ENCODE measurements at regions not wholly inside any gene's neighbourhood (a gene's known extent, or its start where the extent isn't known, plus 50 kb on each side); places are given as distances from the start of the nearest gene placed in this dataset.

DNA sequence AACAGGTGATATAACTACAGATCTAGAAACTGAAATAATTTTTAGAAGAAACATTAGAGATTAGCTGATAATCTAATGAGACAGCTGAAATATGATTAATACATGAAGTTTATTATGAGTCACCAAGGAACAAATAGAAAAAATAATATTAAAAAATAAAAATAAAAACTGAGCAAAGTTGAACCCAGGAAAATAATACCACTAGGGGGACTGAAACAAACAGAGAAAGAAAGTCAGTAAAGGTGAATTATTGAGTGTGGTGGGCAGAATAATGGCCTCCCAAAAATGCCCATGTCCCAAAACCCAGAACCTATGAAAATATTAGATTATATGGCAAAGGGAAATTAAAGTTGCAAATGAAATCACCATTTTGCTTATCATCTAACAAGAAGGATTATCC is 820.7 kb upstream of the INTU start (continued):
- TF ChIP-seq, protein P1, sequence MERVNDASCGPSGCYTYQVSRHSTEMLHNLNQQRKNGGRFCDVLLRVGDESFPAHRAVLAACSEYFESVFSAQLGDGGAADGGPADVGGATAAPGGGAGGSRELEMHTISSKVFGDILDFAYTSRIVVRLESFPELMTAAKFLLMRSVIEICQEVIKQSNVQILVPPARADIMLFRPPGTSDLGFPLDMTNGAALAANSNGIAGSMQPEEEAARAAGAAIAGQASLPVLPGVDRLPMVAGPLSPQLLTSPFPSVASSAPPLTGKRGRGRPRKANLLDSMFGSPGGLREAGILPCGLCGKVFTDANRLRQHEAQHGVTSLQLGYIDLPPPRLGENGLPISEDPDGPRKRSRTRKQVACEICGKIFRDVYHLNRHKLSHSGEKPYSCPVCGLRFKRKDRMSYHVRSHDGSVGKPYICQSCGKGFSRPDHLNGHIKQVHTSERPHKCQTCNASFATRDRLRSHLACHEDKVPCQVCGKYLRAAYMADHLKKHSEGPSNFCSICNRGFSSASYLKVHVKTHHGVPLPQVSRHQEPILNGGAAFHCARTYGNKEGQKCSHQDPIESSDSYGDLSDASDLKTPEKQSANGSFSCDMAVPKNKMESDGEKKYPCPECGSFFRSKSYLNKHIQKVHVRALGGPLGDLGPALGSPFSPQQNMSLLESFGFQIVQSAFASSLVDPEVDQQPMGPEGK (CRISPR knock-in tag; IDR thresholded peaks at IDR 0.05; ENCODE audit: borderline replicate concordance), result no peak
- TF ChIP-seq RARB (CRISPR knock-in tag; IDR thresholded peaks at IDR 0.05), result no peak

DNA sequence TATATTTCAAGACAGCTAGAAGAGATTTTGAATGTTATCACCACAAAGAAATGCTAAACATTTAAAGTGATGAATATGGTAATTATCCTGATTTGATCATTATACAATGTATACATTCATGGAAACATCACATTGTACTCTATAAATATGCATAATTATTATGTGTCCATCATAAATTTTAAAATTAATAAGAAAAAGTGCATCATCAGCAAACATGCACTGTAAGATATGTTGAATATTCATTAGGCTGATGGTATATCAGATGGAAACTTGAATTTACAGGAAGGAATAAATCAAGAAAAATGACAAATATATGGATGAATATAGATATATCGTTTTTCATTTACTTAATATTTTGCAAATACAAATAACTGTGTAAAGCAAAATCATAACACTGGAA is 812.1 kb upstream of the INTU start:
- ATAC-seq, result no peak
- TF ChIP-seq ZC3H10 (CRISPR knock-in tag; IDR thresholded peaks at IDR 0.05), result no peak
- TF ChIP-seq, protein P2, sequence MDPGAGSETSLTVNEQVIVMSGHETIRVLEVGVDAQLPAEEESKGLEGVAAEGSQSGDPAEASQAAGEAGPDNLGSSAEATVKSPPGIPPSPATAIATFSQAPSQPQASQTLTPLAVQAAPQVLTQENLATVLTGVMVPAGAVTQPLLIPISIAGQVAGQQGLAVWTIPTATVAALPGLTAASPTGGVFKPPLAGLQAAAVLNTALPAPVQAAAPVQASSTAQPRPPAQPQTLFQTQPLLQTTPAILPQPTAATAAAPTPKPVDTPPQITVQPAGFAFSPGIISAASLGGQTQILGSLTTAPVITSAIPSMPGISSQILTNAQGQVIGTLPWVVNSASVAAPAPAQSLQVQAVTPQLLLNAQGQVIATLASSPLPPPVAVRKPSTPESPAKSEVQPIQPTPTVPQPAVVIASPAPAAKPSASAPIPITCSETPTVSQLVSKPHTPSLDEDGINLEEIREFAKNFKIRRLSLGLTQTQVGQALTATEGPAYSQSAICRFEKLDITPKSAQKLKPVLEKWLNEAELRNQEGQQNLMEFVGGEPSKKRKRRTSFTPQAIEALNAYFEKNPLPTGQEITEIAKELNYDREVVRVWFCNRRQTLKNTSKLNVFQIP (CRISPR knock-in tag; IDR thresholded peaks at IDR 0.05; ENCODE audit: borderline replicate concordance, low read depth), result no peak
- no peak for TF ChIP-seq RARB (CRISPR knock-in tag; IDR thresholded peaks at IDR 0.05)
- no peak for TF ChIP-seq ZNF565 (CRISPR knock-in tag; conservative IDR thresholded peaks at IDR 0.05; ENCODE audit: low read depth)
- no peak for TF ChIP-seq BACH2 (CRISPR knock-in tag; IDR thresholded peaks at IDR 0.05; ENCODE audit: borderline replicate concordance)
- no peak for TF ChIP-seq SNAI2 (CRISPR knock-in tag; IDR thresholded peaks at IDR 0.05)
- no peak for TF ChIP-seq ESRRG (CRISPR knock-in tag; IDR thresholded peaks at IDR 0.05)
- no peak for TF ChIP-seq ZFP3 (CRISPR knock-in tag; IDR thresholded peaks at IDR 0.05)
- TF ChIP-seq ZFP30 (CRISPR knock-in tag; IDR thresholded peaks at IDR 0.05), result no peak
- TF ChIP-seq ARNTL (CRISPR knock-in tag; IDR thresholded peaks at IDR 0.05; ENCODE audit: borderline replicate concordance, low read depth), result no peak
- TF ChIP-seq TOX (CRISPR knock-in tag; IDR thresholded peaks at IDR 0.05; ENCODE audit: borderline replicate concordance), result no peak
- no peak for TF ChIP-seq TCF4 (CRISPR knock-in tag; IDR thresholded peaks at IDR 0.05; ENCODE audit: borderline replicate concordance)
- TF ChIP-seq ISL1 (CRISPR knock-in tag; IDR thresholded peaks at IDR 0.05), result no peak
- TF ChIP-seq CSDC2 (CRISPR knock-in tag; IDR thresholded peaks at IDR 0.05), result no peak
- no peak for TF ChIP-seq GLIS3 (CRISPR knock-in tag; IDR thresholded peaks at IDR 0.05)

DNA sequence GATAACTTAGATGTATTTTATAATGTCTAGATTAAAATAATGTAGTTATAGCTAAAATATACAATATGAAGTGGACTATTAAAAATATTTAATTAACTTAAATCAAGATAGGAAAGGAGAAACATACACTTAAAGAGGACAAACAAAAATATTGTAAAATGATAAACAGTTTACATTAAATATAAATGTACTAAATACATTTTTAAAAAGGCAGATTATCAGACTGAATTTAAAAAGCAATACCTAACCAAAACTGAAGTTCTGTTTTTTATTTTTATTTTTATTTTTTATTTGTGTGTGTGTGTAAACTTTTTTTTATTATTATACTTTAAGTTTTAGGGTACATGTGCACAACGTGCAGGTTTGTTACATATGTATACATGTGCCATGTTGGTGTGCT is 811.6 kb upstream of the INTU start:
- ATAC-seq, result no peak
- TF ChIP-seq, protein P3, sequence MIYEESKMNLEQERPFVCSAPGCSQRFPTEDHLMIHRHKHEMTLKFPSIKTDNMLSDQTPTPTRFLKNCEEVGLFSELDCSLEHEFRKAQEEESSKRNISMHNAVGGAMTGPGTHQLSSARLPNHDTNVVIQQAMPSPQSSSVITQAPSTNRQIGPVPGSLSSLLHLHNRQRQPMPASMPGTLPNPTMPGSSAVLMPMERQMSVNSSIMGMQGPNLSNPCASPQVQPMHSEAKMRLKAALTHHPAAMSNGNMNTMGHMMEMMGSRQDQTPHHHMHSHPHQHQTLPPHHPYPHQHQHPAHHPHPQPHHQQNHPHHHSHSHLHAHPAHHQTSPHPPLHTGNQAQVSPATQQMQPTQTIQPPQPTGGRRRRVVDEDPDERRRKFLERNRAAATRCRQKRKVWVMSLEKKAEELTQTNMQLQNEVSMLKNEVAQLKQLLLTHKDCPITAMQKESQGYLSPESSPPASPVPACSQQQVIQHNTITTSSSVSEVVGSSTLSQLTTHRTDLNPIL (CRISPR knock-in tag; IDR thresholded peaks at IDR 0.05; ENCODE audit: low read depth), result no peak
- TF ChIP-seq ZFP30 (CRISPR knock-in tag; IDR thresholded peaks at IDR 0.05) (no peak), BACH2 (CRISPR knock-in tag; IDR thresholded peaks at IDR 0.05; ENCODE audit: borderline replicate concordance) (no peak), OSR1 (CRISPR knock-in tag; IDR thresholded peaks at IDR 0.05) (no peak), ARNTL (CRISPR knock-in tag; IDR thresholded peaks at IDR 0.05; ENCODE audit: borderline replicate concordance, low read depth) (no peak), RARB (CRISPR knock-in tag; IDR thresholded peaks at IDR 0.05) (no peak), ZNF565 (CRISPR knock-in tag; conservative IDR thresholded peaks at IDR 0.05; ENCODE audit: low read depth) (no peak), PPARA (CRISPR knock-in tag; IDR thresholded peaks at IDR 0.05; ENCODE audit: borderline replicate concordance) (no peak), ZNF8 (CRISPR knock-in tag; IDR thresholded peaks at IDR 0.05) (no peak), ESRRG (CRISPR knock-in tag; IDR thresholded peaks at IDR 0.05) (no peak), ZC3H10 (CRISPR knock-in tag; IDR thresholded peaks at IDR 0.05) (no peak)
- TF ChIP-seq, protein P4, sequence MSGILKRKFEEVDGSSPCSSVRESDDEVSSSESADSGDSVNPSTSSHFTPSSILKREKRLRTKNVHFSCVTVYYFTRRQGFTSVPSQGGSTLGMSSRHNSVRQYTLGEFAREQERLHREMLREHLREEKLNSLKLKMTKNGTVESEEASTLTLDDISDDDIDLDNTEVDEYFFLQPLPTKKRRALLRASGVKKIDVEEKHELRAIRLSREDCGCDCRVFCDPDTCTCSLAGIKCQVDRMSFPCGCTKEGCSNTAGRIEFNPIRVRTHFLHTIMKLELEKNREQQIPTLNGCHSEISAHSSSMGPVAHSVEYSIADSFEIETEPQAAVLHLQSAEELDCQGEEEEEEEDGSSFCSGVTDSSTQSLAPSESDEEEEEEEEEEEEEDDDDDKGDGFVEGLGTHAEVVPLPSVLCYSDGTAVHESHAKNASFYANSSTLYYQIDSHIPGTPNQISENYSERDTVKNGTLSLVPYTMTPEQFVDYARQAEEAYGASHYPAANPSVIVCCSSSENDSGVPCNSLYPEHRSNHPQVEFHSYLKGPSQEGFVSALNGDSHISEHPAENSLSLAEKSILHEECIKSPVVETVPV (CRISPR knock-in tag; IDR thresholded peaks at IDR 0.05), result no peak
- TF ChIP-seq, protein P1 (CRISPR knock-in tag; IDR thresholded peaks at IDR 0.05; ENCODE audit: borderline replicate concordance), result no peak

DNA sequence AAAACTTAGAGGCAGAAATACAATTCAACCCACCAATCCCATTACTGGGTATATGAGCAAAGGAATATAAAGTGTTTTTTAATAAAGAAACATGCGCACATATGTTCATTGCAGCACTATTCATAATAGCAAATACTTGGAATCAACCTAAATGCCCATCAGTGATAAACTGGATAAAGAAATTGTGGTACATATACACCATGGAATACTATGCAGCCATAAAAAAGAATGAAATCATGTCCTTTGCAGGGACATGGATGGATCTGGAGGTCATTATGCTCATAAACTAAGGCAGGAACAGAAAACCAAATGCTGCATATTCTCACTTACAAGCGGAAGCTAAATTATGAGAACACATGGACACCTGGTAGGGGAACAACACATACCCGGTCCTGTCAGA is 807.7 kb upstream of the INTU start:
- no peak for ATAC-seq
- TF ChIP-seq ZNF8 (CRISPR knock-in tag; IDR thresholded peaks at IDR 0.05) (peak; percentile 53), ZFP30 (CRISPR knock-in tag; IDR thresholded peaks at IDR 0.05) (no peak)
